Cardiac muscle cell (in vitro differentiated cells and primary cell): ENCODE measurements at regions not wholly inside any gene's neighbourhood (a gene's known extent, or its start where the extent isn't known, plus 50 kb on each side); places are given as distances from the start of the nearest gene placed in this dataset.

ENCODE experiments used
- DNase-seq, 2 donors: peaks; one replicate each; pipeline versions ENCODE4 v3.0.0 to v3.0.0-alpha.2; 2010 to 2017; ENCODE audit warnings: low read depth in 1 of 2, low spot score in 1 of 2
- H3K27ac ChIP-seq: fragments of 200-600 bp; sonication (generic); 2 replicates; pipeline ENCODE4 v1.5.1; 2016
- H3K27me3 ChIP-seq: fragments of 200-600 bp; sonication (generic); 2 replicates; pipeline ENCODE4 v1.6.0; 2016; ENCODE audit warnings: control low read depth
- H3K36me3 ChIP-seq: fragments of 200-600 bp; sonication (generic); 2 replicates; pipeline ENCODE4 v1.5.1; 2016; ENCODE audit warnings: control low read depth
- H3K4me1 ChIP-seq: fragments of 200-600 bp; sonication (generic); 2 replicates; pipeline ENCODE4 v1.8.1; 2017; ENCODE audit warnings: low read depth, mild to moderate bottlenecking, mixed run types
- H3K4me3 ChIP-seq: fragments of 200-600 bp; sonication (generic); 2 replicates; pipeline ENCODE4 v1.5.1; 2016; ENCODE audit warnings: mild to moderate bottlenecking
- H3K9me3 ChIP-seq: fragments of 200-600 bp; sonication (generic); 2 replicates; pipeline ENCODE4 v1.5.1; 2017; ENCODE audit warnings: low read depth, mild to moderate bottlenecking, control low read depth
- CTCF ChIP-seq: IDR thresholded peaks from 2 replicates; pipeline ENCODE4 v1.5.1; 2012; ENCODE audit warnings: low read depth, mild to moderate bottlenecking, low read length

DNA sequence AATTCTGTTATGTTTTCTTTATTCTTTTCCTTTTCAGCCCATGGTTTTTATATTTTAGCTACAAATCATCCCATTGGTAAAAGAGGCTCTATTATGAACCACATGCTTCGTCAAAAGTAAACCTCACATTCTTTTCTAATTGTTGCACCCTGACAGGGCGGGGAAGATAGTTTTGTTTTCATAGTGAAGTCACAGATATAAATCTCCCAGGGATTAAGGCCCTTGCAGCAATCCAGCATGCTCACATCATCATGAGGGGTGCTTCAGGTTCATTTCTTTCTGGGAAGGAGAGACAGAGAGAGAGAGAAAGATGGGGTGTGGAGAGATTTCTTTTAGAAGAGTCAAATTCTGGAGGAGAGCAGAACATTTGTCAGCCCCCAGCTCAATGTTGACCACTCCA is 124.5 kb upstream of the CDC42EP3 start:
- H3K36me3 ChIP-seq = no peaks in the 10 kb centered on the region
- no peaks in the 10 kb centered on the region for H3K9me3 ChIP-seq
- H3K4me1 ChIP-seq = peaks cover 34% of the 10 kb centered on the region
- no peak for DNase-seq
- H3K27me3 ChIP-seq = no peaks in the 10 kb centered on the region
- no peak for TF ChIP-seq CTCF
- H3K4me3 ChIP-seq = no peak overlapping the region
- no peak overlapping the region for H3K27ac ChIP-seq

- no peak overlapping the region for H3K27ac ChIP-seq
- H3K27me3 ChIP-seq = no peaks in the 10 kb centered on the region
- H3K9me3 ChIP-seq = no peaks in the 10 kb centered on the region
- no peak overlapping the region for H3K4me3 ChIP-seq
- no peak for TF ChIP-seq CTCF
- no peak for DNase-seq
- no peaks in the 10 kb centered on the region for H3K36me3 ChIP-seq
- peaks cover 34% of the 10 kb centered on the region for H3K4me1 ChIP-seq
These were observed 125.0 kb upstream of the CDC42EP3 start for GRCh38 chr2:37796481-37796880.

- no peak for TF ChIP-seq CTCF
- Histone ChIP-seq H3K9me3 (no peaks in the 10 kb centered on the region), H3K4me3 (no peak overlapping the region), H3K27me3 (no peaks in the 10 kb centered on the region), H3K36me3 (no peaks in the 10 kb centered on the region), H3K4me1 (peaks cover 35% of the 10 kb centered on the region), H3K27ac (no peak overlapping the region)
- DNase-seq = peak in 1 of 2 donors; percentile 51
These were observed 125.6 kb upstream of the CDC42EP3 start for GRCh38 chr2:37797081-37797480.

- no peaks in the 10 kb centered on the region for H3K36me3 ChIP-seq
- H3K27me3 ChIP-seq = no peaks in the 10 kb centered on the region
- H3K4me1 ChIP-seq = peaks cover 37% of the 10 kb centered on the region
- H3K9me3 ChIP-seq = no peaks in the 10 kb centered on the region
- H3K27ac ChIP-seq = no peak overlapping the region
- no peak for TF ChIP-seq CTCF
- H3K4me3 ChIP-seq = no peak overlapping the region
- peak in 1 of 2 donors; percentile 18 for DNase-seq
These were observed 126.6 kb upstream of the RMDN2 start for GRCh38 chr2:37798315-37799005.

- no peaks in the 10 kb centered on the region for H3K9me3 ChIP-seq
- no peak for TF ChIP-seq CTCF
- H3K36me3 ChIP-seq = no peaks in the 10 kb centered on the region
- H3K4me3 ChIP-seq = no peak overlapping the region
- DNase-seq = no peak
- H3K4me1 ChIP-seq = peaks cover 18% of the 10 kb centered on the region
- H3K27ac ChIP-seq = no peak overlapping the region
- H3K27me3 ChIP-seq = no peaks in the 10 kb centered on the region
These were observed 124.8 kb upstream of the RMDN2 start for GRCh38 chr2:37800176-37800858.
